Panc1 (cell line): ENCODE measurements at regions not wholly inside any gene's neighbourhood (a gene's known extent, or its start where the extent isn't known, plus 50 kb on each side); places are given as distances from the start of the nearest gene placed in this dataset.

Experiments
- CTCF ChIP-seq: fragments of 450-650 bp; IDR thresholded peaks from 2 replicates; pipeline ENCODE4 v1.5.1; 2017; ENCODE audit warnings: mild to moderate bottlenecking
- POLR2AphosphoS5 ChIP-seq: IDR thresholded peaks from 2 replicates; pipeline ENCODE4 v1.6.1; 2012; ENCODE audit warnings: mild to moderate bottlenecking, low read depth, low read length, moderate library complexity

GRCh38 chr7:98559958-98560357, 57.1 kb upstream of the NPTX2 start:
- no peak for TF ChIP-seq CTCF
- no peak for TF ChIP-seq POLR2AphosphoS5
